ENCODE measurements at regions not wholly inside any gene's neighbourhood (a gene's known extent, or its start where the extent isn't known, plus 50 kb on each side); places are given as distances from the start of the nearest gene placed in this dataset.

- DNase-seq, result no peak
These were observed 51.0 kb upstream of the CTDP1 start for GRCh38 chr18:79628416-79629248.

DNA sequence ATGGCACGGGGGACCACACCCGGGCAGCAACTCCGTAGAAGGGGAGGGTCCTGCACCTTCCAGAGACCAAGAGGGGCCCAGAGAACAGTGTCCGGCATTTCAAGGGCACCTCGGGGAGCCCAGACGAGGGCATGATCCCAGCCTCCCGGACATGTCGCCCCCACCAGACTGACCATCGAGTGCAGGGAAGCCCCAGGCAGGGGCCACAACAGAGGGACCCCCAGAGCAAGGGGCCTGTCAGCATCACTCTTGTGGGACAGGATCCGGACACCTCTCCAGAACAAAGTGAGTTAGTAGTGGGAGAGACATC is 50.4 kb upstream of the CTDP1 start:
- no peak for DNase-seq

- DNase-seq, result no peak
These were observed 50.0 kb upstream of the CTDP1 start for GRCh38 chr18:79629606-79630005.
